GM21717 (cell line): ENCODE measurements at regions not wholly inside any gene's neighbourhood (a gene's known extent, or its start where the extent isn't known, plus 50 kb on each side); places are given as distances from the start of the nearest gene placed in this dataset.
"Not testable (repeated sequence)": the region's sequence is repeated elsewhere in the genome, so short reads cannot be mapped to it uniquely, and the experiment has no call there.

Experiments used
- ATAC-seq: cut with Tn5 transposase; IDR thresholded peaks from one replicate; pipeline ENCODE4 v1.9.1; 2021; ENCODE audit warnings: mild to moderate bottlenecking, moderate library complexity; ENCODE audit not compliant: unreplicated experiment

GRCh38 chr14:83713732-83714131, 1816.2 kb upstream of the FLRT2 start:
- no peak for ATAC-seq

GRCh38 chr14:83714151-83714550, 1815.8 kb upstream of the FLRT2 start:
- no peak for ATAC-seq

- not testable (repeated sequence) for ATAC-seq
Measured at GRCh38 chr14:83719435-83719834, 1810.5 kb upstream of the FLRT2 start.

GRCh38 chr14:83733670-83734069, 1796.3 kb upstream of the FLRT2 start:
- ATAC-seq = no peak

- ATAC-seq = no peak
Measured at GRCh38 chr14:83734431-83734830, 1795.5 kb upstream of the FLRT2 start.

- ATAC-seq = no peak
Measured at GRCh38 chr14:83741269-83741668, 1788.7 kb upstream of the FLRT2 start.

- ATAC-seq = no peak
Measured at GRCh38 chr14:83744224-83744623, 1785.7 kb upstream of the FLRT2 start.

GRCh38 chr14:83744891-83745290, 1785.1 kb upstream of the FLRT2 start:
- ATAC-seq = no peak

- ATAC-seq = no peak
Measured at GRCh38 chr14:83746336-83746735, 1783.6 kb upstream of the FLRT2 start.

- no peak for ATAC-seq
Measured at GRCh38 chr14:83757916-83758315, 1772.0 kb upstream of the FLRT2 start.

- ATAC-seq = no peak
Measured at GRCh38 chr14:83764656-83765599, 1765.0 kb upstream of the FLRT2 start.

- no peak for ATAC-seq
Measured at GRCh38 chr14:83777516-83777915, 1752.4 kb upstream of the FLRT2 start.

- no peak for ATAC-seq
Measured at GRCh38 chr14:83779266-83779665, 1750.7 kb upstream of the FLRT2 start.

GRCh38 chr14:83780321-83780720, 1749.6 kb upstream of the FLRT2 start:
- ATAC-seq = no peak

GRCh38 chr14:83798421-83798820, 1731.5 kb upstream of the FLRT2 start:
- no peak for ATAC-seq

GRCh38 chr14:83799233-83799632, 1730.7 kb upstream of the FLRT2 start:
- ATAC-seq = no peak

- ATAC-seq = no peak
Measured at GRCh38 chr14:83814896-83815295, 1715.0 kb upstream of the FLRT2 start.

GRCh38 chr14:83816761-83817160, 1713.2 kb upstream of the FLRT2 start:
- no peak for ATAC-seq

GRCh38 chr14:83825843-83826242, 1704.1 kb upstream of the FLRT2 start:
- no peak for ATAC-seq

- ATAC-seq = no peak
Measured at GRCh38 chr14:83826838-83827237, 1703.1 kb upstream of the FLRT2 start.

GRCh38 chr14:83827383-83827782, 1702.6 kb upstream of the FLRT2 start:
- ATAC-seq = no peak

- no peak for ATAC-seq
Measured at GRCh38 chr14:83828406-83828805, 1701.5 kb upstream of the FLRT2 start.

GRCh38 chr14:83830316-83830715, 1699.6 kb upstream of the FLRT2 start:
- ATAC-seq = no peak
